ENCODE measurements at regions not wholly inside any gene's neighbourhood (a gene's known extent, or its start where the extent isn't known, plus 50 kb on each side); places are given as distances from the start of the nearest gene placed in this dataset.

GRCh38 chr13:95432141-95432540 lies 120.4 kb upstream of the CLDN10 start:
- no peak overlapping the region for H3K4me2 ChIP-seq (ENCODE audit: low read length)
- POLR2A ChIA-PET, result interaction anchor here (0.7 kb wide), 1 partner anchor 617 kb away, joined by 9 read pairs; no protein-coding TSS in a partner anchor

GRCh38 chr13:95433537-95433936 lies 119.0 kb upstream of the CLDN10 start:
- intact Hi-C loops (cut with micrococcal nuclease; ENCODE audit: unreplicated experiment), result no loop called here
- Histone ChIP-seq H3K4me1 (ENCODE audit: insufficient read depth, low read length, poor library complexity, severe bottlenecking) (no peaks in the 10 kb centered on the region), H2AFZ (ENCODE audit: low read length) (no peak overlapping the region), H3K9me3 (ENCODE audit: low read length) (no peaks in the 10 kb centered on the region), H3K36me3 (ENCODE audit: insufficient read depth, low read length) (no peaks in the 10 kb centered on the region), H3K4me2 (ENCODE audit: low read length) (no peak overlapping the region), H4K20me1 (ENCODE audit: insufficient read depth, low read length) (no peaks in the 10 kb centered on the region), H3K4me3 (ENCODE audit: low read depth, low read length, poor library complexity, severe bottlenecking) (no peak overlapping the region), H3K79me2 (ENCODE audit: insufficient read depth, low read depth, low read length) (no peaks in the 10 kb centered on the region), H3K27ac (ENCODE audit: low read depth, low read length, poor library complexity, severe bottlenecking) (no peak overlapping the region), H3K9me2 (ENCODE audit: insufficient read depth, low read length) (no peaks in the 10 kb centered on the region)
- ChIA-PET POLR2A (no interaction called here), CTCF (ENCODE audit: unreplicated experiment) (no interaction called here)
- no TSS peak for BruUV-seq (replicated peaks)
- no peak for DNase-seq (ENCODE audit: low spot score)
- TF ChIP-seq EZH2phosphoT487 (IDR thresholded peaks at IDR 0.05; ENCODE audit: borderline replicate concordance, low read depth, low read length) (no peak), CTCF (conservative IDR thresholded peaks at IDR 0.05; ENCODE audit: low read length) (no peak)

More at GRCh38 chr13:95432141-95432540, 120.4 kb upstream of the CLDN10 start:
- H3K36me3 ChIP-seq (ENCODE audit: insufficient read depth, low read length), result no peaks in the 10 kb centered on the region
- CTCF ChIA-PET (ENCODE audit: unreplicated experiment), result no interaction called here
- BruUV-seq (replicated peaks), result no TSS peak
- H3K4me3 ChIP-seq (ENCODE audit: low read depth, low read length, poor library complexity, severe bottlenecking), result no peak overlapping the region
- no peaks in the 10 kb centered on the region for H4K20me1 ChIP-seq (ENCODE audit: insufficient read depth, low read length)
- no peak for DNase-seq (ENCODE audit: low spot score)
- no peaks in the 10 kb centered on the region for H3K79me2 ChIP-seq (ENCODE audit: insufficient read depth, low read depth, low read length)
- intact Hi-C loops (cut with micrococcal nuclease; ENCODE audit: unreplicated experiment), result no loop called here
- no peaks in the 10 kb centered on the region for H3K4me1 ChIP-seq (ENCODE audit: insufficient read depth, low read length, poor library complexity, severe bottlenecking)
- H3K9me2 ChIP-seq (ENCODE audit: insufficient read depth, low read length), result no peaks in the 10 kb centered on the region
- no peak overlapping the region for H3K27ac ChIP-seq (ENCODE audit: low read depth, low read length, poor library complexity, severe bottlenecking)
- no peaks in the 10 kb centered on the region for H3K9me3 ChIP-seq (ENCODE audit: low read length)
- TF ChIP-seq CTCF (conservative IDR thresholded peaks at IDR 0.05; ENCODE audit: low read length) (no peak), EZH2phosphoT487 (IDR thresholded peaks at IDR 0.05; ENCODE audit: borderline replicate concordance, low read depth, low read length) (no peak)
- no peak overlapping the region for H2AFZ ChIP-seq (ENCODE audit: low read length)

- no peak for TF ChIP-seq CTCF (conservative IDR thresholded peaks at IDR 0.05; ENCODE audit: low read length)
- TF ChIP-seq EZH2phosphoT487 (IDR thresholded peaks at IDR 0.05; ENCODE audit: borderline replicate concordance, low read depth, low read length), result no peak
- CTCF ChIA-PET (ENCODE audit: unreplicated experiment), result no interaction called here
Observed at GRCh38 chr13:95434111-95434510, 118.4 kb upstream of the CLDN10 start.

More at GRCh38 chr13:95434111-95434510, 118.4 kb upstream of the CLDN10 start:
- no peak for DNase-seq (ENCODE audit: low spot score)
- Histone ChIP-seq H3K4me1 (ENCODE audit: insufficient read depth, low read length, poor library complexity, severe bottlenecking) (no peaks in the 10 kb centered on the region), H3K36me3 (ENCODE audit: insufficient read depth, low read length) (no peaks in the 10 kb centered on the region), H3K9me3 (ENCODE audit: low read length) (no peaks in the 10 kb centered on the region), H3K4me2 (ENCODE audit: low read length) (no peak overlapping the region), H3K9me2 (ENCODE audit: insufficient read depth, low read length) (no peaks in the 10 kb centered on the region), H3K79me2 (ENCODE audit: insufficient read depth, low read depth, low read length) (no peaks in the 10 kb centered on the region), H3K27ac (ENCODE audit: low read depth, low read length, poor library complexity, severe bottlenecking) (no peak overlapping the region), H3K4me3 (ENCODE audit: low read depth, low read length, poor library complexity, severe bottlenecking) (no peak overlapping the region), H2AFZ (ENCODE audit: low read length) (no peak overlapping the region), H4K20me1 (ENCODE audit: insufficient read depth, low read length) (no peaks in the 10 kb centered on the region)
- no TSS peak for BruUV-seq (replicated peaks)
- POLR2A ChIA-PET, result no interaction called here
- intact Hi-C loops (cut with micrococcal nuclease; ENCODE audit: unreplicated experiment), result no loop called here
